GM19043 (cell line): ENCODE measurements at regions not wholly inside any gene's neighbourhood (a gene's known extent, or its start where the extent isn't known, plus 50 kb on each side); places are given as distances from the start of the nearest gene placed in this dataset.
"Not testable (repeated sequence)": the region's sequence is repeated elsewhere in the genome, so short reads cannot be mapped to it uniquely, and the experiment has no call there.

Source experiments
- ATAC-seq: cut with Tn5 transposase; IDR thresholded peaks from one replicate; pipeline ENCODE4 v1.9.1; 2021; ENCODE audit warnings: low read depth; ENCODE audit not compliant: unreplicated experiment

- ATAC-seq: no peak
Measured at GRCh38 chr4:84381759-84382158, 117.3 kb downstream of the NKX6-1 start.

- no peak for ATAC-seq
Measured at GRCh38 chr4:84379917-84380641, 119.0 kb downstream of the NKX6-1 start.

GRCh38 chr4:84378983-84379382 is 120.1 kb downstream of the NKX6-1 start:
- no peak for ATAC-seq

GRCh38 chr4:84378356-84378755 is 120.7 kb downstream of the NKX6-1 start:
- ATAC-seq: no peak

GRCh38 chr4:84366907-84367306 is 132.2 kb downstream of the NKX6-1 start:
- ATAC-seq: no peak

- ATAC-seq: no peak
Measured at GRCh38 chr4:84366161-84366560, 132.9 kb downstream of the NKX6-1 start.

- ATAC-seq: no peak
Measured at GRCh38 chr4:84362896-84363655, 136.0 kb downstream of the NKX6-1 start.

- no peak for ATAC-seq
Measured at GRCh38 chr4:84342161-84342560, 156.9 kb downstream of the NKX6-1 start.

GRCh38 chr4:84341559-84341958 is 157.5 kb downstream of the NKX6-1 start:
- no peak for ATAC-seq

GRCh38 chr4:84338367-84338766 is 160.7 kb downstream of the NKX6-1 start:
- ATAC-seq: no peak

- ATAC-seq: no peak
Measured at GRCh38 chr4:84336964-84337705, 162.0 kb downstream of the NKX6-1 start.

GRCh38 chr4:84327526-84327925 is 171.6 kb downstream of the NKX6-1 start:
- ATAC-seq: no peak

GRCh38 chr4:84325625-84326024 is 173.5 kb downstream of the NKX6-1 start:
- ATAC-seq: no peak

- ATAC-seq: no peak
Measured at GRCh38 chr4:84324303-84325245, 174.5 kb downstream of the NKX6-1 start.

- no peak for ATAC-seq
Measured at GRCh38 chr4:84319124-84319523, 180.0 kb downstream of the NKX6-1 start.

GRCh38 chr4:84317513-84317912 is 181.6 kb downstream of the NKX6-1 start:
- no peak for ATAC-seq

GRCh38 chr4:84312426-84313012 is 186.6 kb downstream of the NKX6-1 start:
- ATAC-seq: no peak

GRCh38 chr4:84309191-84309590 is 189.9 kb downstream of the NKX6-1 start:
- ATAC-seq: no peak

GRCh38 chr4:84298719-84299254 is 200.3 kb downstream of the NKX6-1 start:
- not testable (repeated sequence) for ATAC-seq
